ENCODE measurements at regions not wholly inside any gene's neighbourhood (a gene's known extent, or its start where the extent isn't known, plus 50 kb on each side); places are given as distances from the start of the nearest gene placed in this dataset.

- H3K4me3 Mint-ChIP-seq = no peak overlapping the region
These were observed 272.6 kb upstream of the HAND2 start for GRCh38 chr4:173802662-173803022.

GRCh38 chr4:173801876-173802661 is 272.0 kb upstream of the HAND2 start:
- Histone ChIP-seq H3K27ac (ENCODE audit: low read length) (no peak overlapping the region), H3K27me3 (ENCODE audit: control insufficient read depth, insufficient read depth, low read length) (no peaks in the 10 kb centered on the region), H3K4me3 (ENCODE audit: low read length) (no peak overlapping the region), H3K4me1 (ENCODE audit: control insufficient read depth, insufficient read depth, low read length) (no peaks in the 10 kb centered on the region), H3K9me3 (ENCODE audit: control insufficient read depth, insufficient read depth, low read length) (no peaks in the 10 kb centered on the region), H3K36me3 (ENCODE audit: control insufficient read depth, insufficient read depth, low read length) (no peaks in the 10 kb centered on the region)
- peaks cover 12 to 14% of the 10 kb centered on the region in 2 donors for H3K9me3 Mint-ChIP-seq
- no peak for DNase-seq
- WGBS (ENCODE audit: insufficient coverage) = 69% methylated on average over 1 of the region's 3 CpGs
- intact Hi-C loops (cut with micrococcal nuclease) = no loop called here
- H3K27me3 Mint-ChIP-seq (ENCODE audit: low read depth in 2 of 2) = no peaks in the 10 kb centered on the region
- H3K4me3 Mint-ChIP-seq = no peak overlapping the region
- H3K36me3 Mint-ChIP-seq = no peaks in the 10 kb centered on the region
- H3K27ac Mint-ChIP-seq = no peak overlapping the region
- H3K4me1 Mint-ChIP-seq = no peaks in the 10 kb centered on the region
- TF ChIP-seq CTCF (IDR thresholded peaks at IDR 0.05) = no peak
- no peak for ATAC-seq

More at GRCh38 chr4:173802662-173803022, 272.6 kb upstream of the HAND2 start:
- ATAC-seq (no peak), DNase-seq (no peak)
- H3K4me3 ChIP-seq (ENCODE audit: low read length) = no peak overlapping the region
- H3K27ac ChIP-seq (ENCODE audit: low read length) = no peak overlapping the region
- no peaks in the 10 kb centered on the region for H3K4me1 ChIP-seq (ENCODE audit: control insufficient read depth, insufficient read depth, low read length)
- no peaks in the 10 kb centered on the region for H3K36me3 ChIP-seq (ENCODE audit: control insufficient read depth, insufficient read depth, low read length)
- no peaks in the 10 kb centered on the region for H3K4me1 Mint-ChIP-seq
- no peak overlapping the region for H3K27ac Mint-ChIP-seq
- intact Hi-C loops (cut with micrococcal nuclease) = no loop called here
- H3K27me3 Mint-ChIP-seq (ENCODE audit: low read depth in 2 of 2) = no peaks in the 10 kb centered on the region
- no peaks in the 10 kb centered on the region for H3K27me3 ChIP-seq (ENCODE audit: control insufficient read depth, insufficient read depth, low read length)
- no peak for TF ChIP-seq CTCF (IDR thresholded peaks at IDR 0.05)
- H3K9me3 ChIP-seq (ENCODE audit: control insufficient read depth, insufficient read depth, low read length) = no peaks in the 10 kb centered on the region
- H3K9me3 Mint-ChIP-seq = peaks cover 9 to 12% of the 10 kb centered on the region in 2 donors
- no peaks in the 10 kb centered on the region for H3K36me3 Mint-ChIP-seq

- no peaks in the 10 kb centered on the region for H3K27me3 Mint-ChIP-seq (ENCODE audit: low read depth in 2 of 2)
- ATAC-seq = no peak
- H3K9me3 Mint-ChIP-seq = peaks cover 10 to 14% of the 10 kb centered on the region in 2 donors
These were observed 271.3 kb upstream of the HAND2 start for GRCh38 chr4:173801361-173801760.

More at GRCh38 chr4:173801361-173801760, 271.3 kb upstream of the HAND2 start:
- H3K27ac ChIP-seq (ENCODE audit: low read length) = no peak overlapping the region
- no peaks in the 10 kb centered on the region for H3K4me1 Mint-ChIP-seq
- H3K4me3 ChIP-seq (ENCODE audit: low read length) = no peak overlapping the region
- no peak overlapping the region for H3K27ac Mint-ChIP-seq
- H3K36me3 ChIP-seq (ENCODE audit: control insufficient read depth, insufficient read depth, low read length) = no peaks in the 10 kb centered on the region
- 30% methylated on average over 1 of the region's 1 CpG for WGBS (ENCODE audit: insufficient coverage)
- no peak overlapping the region for H3K4me3 Mint-ChIP-seq
- intact Hi-C loops (cut with micrococcal nuclease) = no loop called here
- no peaks in the 10 kb centered on the region for H3K9me3 ChIP-seq (ENCODE audit: control insufficient read depth, insufficient read depth, low read length)
- no peak for DNase-seq
- H3K27me3 ChIP-seq (ENCODE audit: control insufficient read depth, insufficient read depth, low read length) = no peaks in the 10 kb centered on the region
- H3K4me1 ChIP-seq (ENCODE audit: control insufficient read depth, insufficient read depth, low read length) = no peaks in the 10 kb centered on the region
- TF ChIP-seq CTCF (IDR thresholded peaks at IDR 0.05) = no peak
- no peaks in the 10 kb centered on the region for H3K36me3 Mint-ChIP-seq
